Body of pancreas (tissue), 4 donors: ENCODE measurements at regions not wholly inside any gene's neighbourhood (a gene's known extent, or its start where the extent isn't known, plus 50 kb on each side); places are given as distances from the start of the nearest gene placed in this dataset.

Source experiments
- POLR2A ChIP-seq, 3 donors: fragments of 450-650 bp; IDR thresholded peaks; one replicate each; pipeline ENCODE4 v1.6.1; 2016; ENCODE audit warnings: antibody characterized with exemption in 3 of 3, mild to moderate bottlenecking in 2 of 3
- TF ChIP-seq, protein P1 (sequence below), 7 experiments: fragments of 450-650 bp in 4 of 7; fragments of 200-600 bp in 3 of 7; sonication (generic) in 3 of 7; IDR thresholded peaks; one replicate each; pipeline ENCODE4 v1.5.1; 2016 to 2019; ENCODE audit warnings: antibody characterized with exemption in 7 of 7

- TF ChIP-seq, protein P1, sequence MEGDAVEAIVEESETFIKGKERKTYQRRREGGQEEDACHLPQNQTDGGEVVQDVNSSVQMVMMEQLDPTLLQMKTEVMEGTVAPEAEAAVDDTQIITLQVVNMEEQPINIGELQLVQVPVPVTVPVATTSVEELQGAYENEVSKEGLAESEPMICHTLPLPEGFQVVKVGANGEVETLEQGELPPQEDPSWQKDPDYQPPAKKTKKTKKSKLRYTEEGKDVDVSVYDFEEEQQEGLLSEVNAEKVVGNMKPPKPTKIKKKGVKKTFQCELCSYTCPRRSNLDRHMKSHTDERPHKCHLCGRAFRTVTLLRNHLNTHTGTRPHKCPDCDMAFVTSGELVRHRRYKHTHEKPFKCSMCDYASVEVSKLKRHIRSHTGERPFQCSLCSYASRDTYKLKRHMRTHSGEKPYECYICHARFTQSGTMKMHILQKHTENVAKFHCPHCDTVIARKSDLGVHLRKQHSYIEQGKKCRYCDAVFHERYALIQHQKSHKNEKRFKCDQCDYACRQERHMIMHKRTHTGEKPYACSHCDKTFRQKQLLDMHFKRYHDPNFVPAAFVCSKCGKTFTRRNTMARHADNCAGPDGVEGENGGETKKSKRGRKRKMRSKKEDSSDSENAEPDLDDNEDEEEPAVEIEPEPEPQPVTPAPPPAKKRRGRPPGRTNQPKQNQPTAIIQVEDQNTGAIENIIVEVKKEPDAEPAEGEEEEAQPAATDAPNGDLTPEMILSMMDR (IDR thresholded peaks at IDR 0.05): no peak
- no peak for TF ChIP-seq POLR2A (IDR thresholded peaks at IDR 0.05)
Measured at GRCh38 chr9:78462611-78463010, 165.7 kb downstream of the PSAT1 start.
